ENCODE measurements at regions not wholly inside any gene's neighbourhood (a gene's known extent, or its start where the extent isn't known, plus 50 kb on each side); places are given as distances from the start of the nearest gene placed in this dataset.
"Not testable (repeated sequence)": the region's sequence is repeated elsewhere in the genome, so short reads cannot be mapped to it uniquely, and the experiment has no call there.

- no peak for DNase-seq (ENCODE audit: low read depth, low spot score)
- Histone ChIP-seq H3K36me3 (ENCODE audit: control insufficient read depth, insufficient read depth, low read length) (no peaks in the 10 kb centered on the region), H3K27me3 (ENCODE audit: control insufficient read depth, insufficient read depth, low read length) (no peaks in the 10 kb centered on the region), H3K9me3 (ENCODE audit: control insufficient read depth, insufficient read depth, low read depth, low read length) (no peaks in the 10 kb centered on the region), H3K4me1 (ENCODE audit: control insufficient read depth, insufficient read depth, low read length) (no peaks in the 10 kb centered on the region), H3K27ac (ENCODE audit: low read length) (no peak overlapping the region), H3K4me3 (ENCODE audit: low read depth in 2 of 2, low read length in 2 of 2) (no peak overlapping the region)
- ChIA-PET POLR2A (no interaction called here), CTCF (no interaction called here)
- intact Hi-C loops (cut with micrococcal nuclease; ENCODE audit: unreplicated experiment), result no loop called here
- TF ChIP-seq, protein P1, sequence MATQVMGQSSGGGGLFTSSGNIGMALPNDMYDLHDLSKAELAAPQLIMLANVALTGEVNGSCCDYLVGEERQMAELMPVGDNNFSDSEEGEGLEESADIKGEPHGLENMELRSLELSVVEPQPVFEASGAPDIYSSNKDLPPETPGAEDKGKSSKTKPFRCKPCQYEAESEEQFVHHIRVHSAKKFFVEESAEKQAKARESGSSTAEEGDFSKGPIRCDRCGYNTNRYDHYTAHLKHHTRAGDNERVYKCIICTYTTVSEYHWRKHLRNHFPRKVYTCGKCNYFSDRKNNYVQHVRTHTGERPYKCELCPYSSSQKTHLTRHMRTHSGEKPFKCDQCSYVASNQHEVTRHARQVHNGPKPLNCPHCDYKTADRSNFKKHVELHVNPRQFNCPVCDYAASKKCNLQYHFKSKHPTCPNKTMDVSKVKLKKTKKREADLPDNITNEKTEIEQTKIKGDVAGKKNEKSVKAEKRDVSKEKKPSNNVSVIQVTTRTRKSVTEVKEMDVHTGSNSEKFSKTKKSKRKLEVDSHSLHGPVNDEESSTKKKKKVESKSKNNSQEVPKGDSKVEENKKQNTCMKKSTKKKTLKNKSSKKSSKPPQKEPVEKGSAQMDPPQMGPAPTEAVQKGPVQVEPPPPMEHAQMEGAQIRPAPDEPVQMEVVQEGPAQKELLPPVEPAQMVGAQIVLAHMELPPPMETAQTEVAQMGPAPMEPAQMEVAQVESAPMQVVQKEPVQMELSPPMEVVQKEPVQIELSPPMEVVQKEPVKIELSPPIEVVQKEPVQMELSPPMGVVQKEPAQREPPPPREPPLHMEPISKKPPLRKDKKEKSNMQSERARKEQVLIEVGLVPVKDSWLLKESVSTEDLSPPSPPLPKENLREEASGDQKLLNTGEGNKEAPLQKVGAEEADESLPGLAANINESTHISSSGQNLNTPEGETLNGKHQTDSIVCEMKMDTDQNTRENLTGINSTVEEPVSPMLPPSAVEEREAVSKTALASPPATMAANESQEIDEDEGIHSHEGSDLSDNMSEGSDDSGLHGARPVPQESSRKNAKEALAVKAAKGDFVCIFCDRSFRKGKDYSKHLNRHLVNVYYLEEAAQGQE (IDR thresholded peaks at IDR 0.05; ENCODE audit: insufficient read depth in 1 of 2, low read depth in 2 of 2, low read length in 1 of 2), result no peak
- ATAC-seq, result no peak
- no TSS peak for BruUV-seq (replicated peaks)
- in situ Hi-C loops (cut with HindIII; ENCODE audit: low pct_unique_long_range_greater_than_20kb, low sequenced_read_pairs), result no loop called here
Observed at GRCh38 chr9:25117791-25118190, 560.5 kb downstream of the TUSC1 start.

DNA sequence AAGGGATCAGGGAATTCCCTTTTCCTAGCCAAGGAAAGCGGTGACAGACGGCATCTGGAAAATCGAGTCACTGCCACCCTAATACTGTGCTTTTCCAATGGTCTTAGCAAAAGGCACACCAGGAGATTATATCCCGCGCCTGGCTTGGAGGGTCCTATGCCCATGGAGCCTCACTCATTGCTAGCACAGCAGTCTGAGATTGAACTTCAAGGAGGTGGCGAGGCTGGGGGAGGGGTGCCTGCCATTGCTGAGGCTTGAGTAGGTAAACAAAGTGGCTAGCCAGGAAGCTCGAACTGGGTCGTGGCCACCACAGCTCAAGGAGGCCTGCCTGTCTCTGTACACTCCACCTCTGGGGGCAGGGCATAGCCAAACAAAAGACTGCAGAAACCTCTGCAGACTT lies 556.5 kb upstream of the IZUMO3 start:
- in situ Hi-C loops (cut with HindIII; ENCODE audit: low pct_unique_long_range_greater_than_20kb, low sequenced_read_pairs), result not testable (repeated sequence)

GRCh38 chr9:25094518-25094917 lies 548.8 kb upstream of the IZUMO3 start:
- no TSS peak for BruUV-seq (replicated peaks)
- Histone ChIP-seq H3K9me3 (ENCODE audit: control insufficient read depth, insufficient read depth, low read depth, low read length) (no peaks in the 10 kb centered on the region), H3K36me3 (ENCODE audit: control insufficient read depth, insufficient read depth, low read length) (no peaks in the 10 kb centered on the region), H3K27ac (ENCODE audit: low read length) (no peak overlapping the region), H3K4me1 (ENCODE audit: control insufficient read depth, insufficient read depth, low read length) (no peaks in the 10 kb centered on the region), H3K4me3 (ENCODE audit: low read depth in 2 of 2, low read length in 2 of 2) (no peak overlapping the region), H3K27me3 (ENCODE audit: control insufficient read depth, insufficient read depth, low read length) (no peaks in the 10 kb centered on the region)
- DNase-seq (ENCODE audit: low read depth, low spot score) (no peak), ATAC-seq (no peak)
- intact Hi-C loops (cut with micrococcal nuclease; ENCODE audit: unreplicated experiment) (no loop called here), in situ Hi-C loops (cut with HindIII; ENCODE audit: low pct_unique_long_range_greater_than_20kb, low sequenced_read_pairs) (no loop called here)
- ChIA-PET CTCF (no interaction called here), POLR2A (no interaction called here)
- TF ChIP-seq POLR2AphosphoS5 (IDR thresholded peaks at IDR 0.05; ENCODE audit: low read depth, low read length) (no peak), TCF7L2 (IDR thresholded peaks at IDR 0.05; ENCODE audit: low read depth, low read length) (no peak), CTCF (IDR thresholded peaks at IDR 0.05) (no peak), SIN3A (IDR thresholded peaks at IDR 0.05; ENCODE audit: borderline replicate concordance, insufficient read depth, low read depth, low read length) (no peak)
- TF ChIP-seq, protein P1 (IDR thresholded peaks at IDR 0.05; ENCODE audit: insufficient read depth in 1 of 2, low read depth in 2 of 2, low read length in 1 of 2), result no peak

More for the DNA sequence above, 556.5 kb upstream of the IZUMO3 start:
- BruUV-seq (replicated peaks); H3K36me3 ChIP-seq (ENCODE audit: control insufficient read depth, insufficient read depth, low read length); H3K4me1 ChIP-seq (ENCODE audit: control insufficient read depth, insufficient read depth, low read length); ATAC-seq; intact Hi-C loops (cut with micrococcal nuclease; ENCODE audit: unreplicated experiment); H3K27me3 ChIP-seq (ENCODE audit: control insufficient read depth, insufficient read depth, low read length); POLR2A ChIA-PET; CTCF ChIA-PET; DNase-seq (ENCODE audit: low read depth, low spot score); H3K9me3 ChIP-seq (ENCODE audit: control insufficient read depth, insufficient read depth, low read depth, low read length); H3K4me3 ChIP-seq (ENCODE audit: low read depth in 2 of 2, low read length in 2 of 2); H3K27ac ChIP-seq (ENCODE audit: low read length): not testable (repeated sequence)
